Esophagus squamous epithelium (tissue), 4 donors: ENCODE measurements at regions not wholly inside any gene's neighbourhood (a gene's known extent, or its start where the extent isn't known, plus 50 kb on each side); places are given as distances from the start of the nearest gene placed in this dataset.

Experiments
- POLR2A ChIP-seq, 4 donors: fragments of 450-650 bp; IDR thresholded peaks; one replicate each; pipeline ENCODE4 v1.6.1; 2017; ENCODE audit warnings: antibody characterized with exemption in 4 of 4, mild to moderate bottlenecking in 4 of 4, moderate library complexity in 3 of 4
- TF ChIP-seq, protein P1 (sequence below), 6 experiments: fragments of 450-650 bp in 4 of 6; fragments of 200-600 bp in 2 of 6; sonication (generic) in 2 of 6; IDR thresholded peaks; one replicate each; pipeline ENCODE4 v1.5.1; 2016 to 2019; ENCODE audit warnings: antibody characterized with exemption in 6 of 6, mild to moderate bottlenecking in 4 of 6, moderate library complexity in 4 of 6

GRCh38 chr20:24275946-24276705 lies 193.3 kb upstream of the SYNDIG1 start:
- TF ChIP-seq, protein P1, sequence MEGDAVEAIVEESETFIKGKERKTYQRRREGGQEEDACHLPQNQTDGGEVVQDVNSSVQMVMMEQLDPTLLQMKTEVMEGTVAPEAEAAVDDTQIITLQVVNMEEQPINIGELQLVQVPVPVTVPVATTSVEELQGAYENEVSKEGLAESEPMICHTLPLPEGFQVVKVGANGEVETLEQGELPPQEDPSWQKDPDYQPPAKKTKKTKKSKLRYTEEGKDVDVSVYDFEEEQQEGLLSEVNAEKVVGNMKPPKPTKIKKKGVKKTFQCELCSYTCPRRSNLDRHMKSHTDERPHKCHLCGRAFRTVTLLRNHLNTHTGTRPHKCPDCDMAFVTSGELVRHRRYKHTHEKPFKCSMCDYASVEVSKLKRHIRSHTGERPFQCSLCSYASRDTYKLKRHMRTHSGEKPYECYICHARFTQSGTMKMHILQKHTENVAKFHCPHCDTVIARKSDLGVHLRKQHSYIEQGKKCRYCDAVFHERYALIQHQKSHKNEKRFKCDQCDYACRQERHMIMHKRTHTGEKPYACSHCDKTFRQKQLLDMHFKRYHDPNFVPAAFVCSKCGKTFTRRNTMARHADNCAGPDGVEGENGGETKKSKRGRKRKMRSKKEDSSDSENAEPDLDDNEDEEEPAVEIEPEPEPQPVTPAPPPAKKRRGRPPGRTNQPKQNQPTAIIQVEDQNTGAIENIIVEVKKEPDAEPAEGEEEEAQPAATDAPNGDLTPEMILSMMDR (IDR thresholded peaks at IDR 0.05), result no peak
- no peak for TF ChIP-seq POLR2A (IDR thresholded peaks at IDR 0.05)
